GM12878 (cell line): ENCODE measurements at regions not wholly inside any gene's neighbourhood (a gene's known extent, or its start where the extent isn't known, plus 50 kb on each side); places are given as distances from the start of the nearest gene placed in this dataset.
A peak's percentile ranks its signal among the peaks of the same experiment; 100 is the strongest.

Experiments
- ATAC-seq: fragments of 200-7000 bp; cut with Tn5 transposase; 3 replicates; pipeline ENCODE4 v1.9.1; 2020; ENCODE audit warnings: mild to moderate bottlenecking, moderate library complexity
- BruUV-seq: library from RNA; stranded (reverse); fragments of 400-500 nt; replicated peaks from 2 replicates; lab custom pipeline; 2021; lab: Mats Ljungman, UMichigan
- CTCF ChIA-PET: fragments of 300-600 bp; sonication (Branson Sonifier 250); formaldehyde crosslinking; extraction: SDS; loops from one replicate; lab custom pipeline; 2021; ENCODE audit warnings: inconsistent platforms; lab: Yijun Ruan, JAX
- POLR2A ChIA-PET: fragments of 350-600 bp; formaldehyde crosslinking; extraction: SDS; loops from one replicate; lab custom pipeline; 2021; ENCODE audit warnings: inconsistent platforms; lab: Charles Lee
- RAD21 ChIA-PET: fragments of 300-600 bp; sonication (Branson Sonifier 250); formaldehyde crosslinking; loops from one replicate; lab custom pipeline; 2023; ENCODE audit warnings: antibody characterized with exemption; ENCODE audit not compliant: unreplicated experiment; lab: Charles Lee
- SMC1A ChIA-PET: fragments of 300-600 bp; sonication (Branson Sonifier 250); formaldehyde crosslinking; loops from one replicate; lab custom pipeline; 2023; ENCODE audit not compliant: unreplicated experiment, uncharacterized antibody; lab: Charles Lee
- DNase-seq: peaks from one replicate; pipeline ENCODE4 v3.0.0-alpha.2; 2011; ENCODE audit warnings: low read depth, low spot score
- FAIRE-seq: peaks from 3 replicates; lab custom pipeline; 2011; peaks lifted over from hg19 to GRCh38; lab: Jason Lieb, UNC
- H2AFZ ChIP-seq: 2 replicates; pipeline ENCODE4 v1.6.0; 2011; ENCODE audit warnings: low read depth, low read length, control low read depth; ENCODE audit not compliant: control insufficient read depth
- H3K27ac ChIP-seq: 2 replicates; pipeline ENCODE4 v1.5.1; 2011; ENCODE audit warnings: control low read depth; ENCODE audit not compliant: control insufficient read depth, insufficient read depth
- H3K27me3 ChIP-seq, 2 experiments: replicated peaks in 1 of 2; 2 replicates each; pipeline versions ENCODE4 v1.6.0 to v1.6.1; 2011; ENCODE audit warnings: low read length in 1 of 2; ENCODE audit not compliant: control insufficient read depth in 2 of 2, insufficient read depth in 2 of 2
- H3K36me3 ChIP-seq, 2 experiments: 2 replicates each; pipeline ENCODE4 v1.5.1; 2011; ENCODE audit warnings: low read length in 1 of 2; ENCODE audit not compliant: control insufficient read depth in 2 of 2, insufficient read depth in 2 of 2
- H3K4me1 ChIP-seq: 2 replicates; pipeline ENCODE4 v1.6.1; 2011; ENCODE audit warnings: mild to moderate bottlenecking, low read length, moderate library complexity, mixed read lengths; ENCODE audit not compliant: control insufficient read depth, insufficient read depth
- H3K4me2 ChIP-seq: 2 replicates; pipeline ENCODE4 v1.6.0; 2011; ENCODE audit warnings: control low read depth; ENCODE audit not compliant: control insufficient read depth, insufficient read depth
- H3K4me3 ChIP-seq: fragments of 200-600 bp; sonication (generic); 2 replicates; pipeline ENCODE4 v1.5.1; 2016
- H3K79me2 ChIP-seq: 2 replicates; pipeline ENCODE4 v1.6.0; 2011; ENCODE audit warnings: low read length; ENCODE audit not compliant: control insufficient read depth, insufficient read depth
- H3K9ac ChIP-seq: 2 replicates; pipeline ENCODE4 v1.8.0; 2011; ENCODE audit warnings: low read length, control low read depth, mixed read lengths; ENCODE audit not compliant: control insufficient read depth, insufficient read depth
- H3K9me3 ChIP-seq: replicated peaks from 3 replicates; pipeline ENCODE4 v1.5.1; 2011; ENCODE audit warnings: mild to moderate bottlenecking, low read length; ENCODE audit not compliant: control insufficient read depth, insufficient read depth
- H4K20me1 ChIP-seq: 2 replicates; pipeline ENCODE4 v1.6.0; 2011; ENCODE audit not compliant: control insufficient read depth, insufficient read depth
- FOXM1 ChIP-seq: IDR thresholded peaks from 2 replicates; pipeline ENCODE4 v1.6.1; 2012; ENCODE audit warnings: low read depth, mild to moderate bottlenecking, inconsistent platforms, low read length, moderate library complexity
- MEF2A ChIP-seq: IDR thresholded peaks from 2 replicates; pipeline ENCODE4 v1.6.1; 2011; ENCODE audit warnings: low read depth, mild to moderate bottlenecking, low read length, moderate library complexity; ENCODE audit not compliant: insufficient read depth
- NBN ChIP-seq: fragments of 450-650 bp; IDR thresholded peaks from 2 replicates; pipeline ENCODE4 v1.6.1; 2016
- POU2F2 ChIP-seq: IDR thresholded peaks from 3 replicates; pipeline ENCODE4 v1.6.1; 2011; ENCODE audit warnings: low read depth, mild to moderate bottlenecking, low read length, borderline replicate concordance
- RB1 ChIP-seq: fragments of 450-650 bp; formaldehyde crosslinking; IDR thresholded peaks from 2 replicates; pipeline ENCODE4 v1.6.1; 2017; ENCODE audit warnings: mild to moderate bottlenecking, borderline replicate concordance
- SMARCA5 ChIP-seq: fragments of 450-650 bp; IDR thresholded peaks from 2 replicates; pipeline ENCODE4 v1.6.1; 2017; ENCODE audit warnings: mild to moderate bottlenecking
- SREBF1 ChIP-seq: IDR thresholded peaks from 2 replicates; pipeline ENCODE4 v1.6.1; 2012; ENCODE audit warnings: mild to moderate bottlenecking, low read length
- ZSCAN29 ChIP-seq: fragments of 450-650 bp; IDR thresholded peaks from 2 replicates; pipeline ENCODE4 v1.6.1; 2017; ENCODE audit warnings: mild to moderate bottlenecking, moderate library complexity
- WGBS: methylation state at CpG from one replicate; pipeline ENCODE4 v1.1.6; 2016; ENCODE audit warnings: low lambda C conversion rate; ENCODE audit not compliant: insufficient replicate concordance, insufficient coverage; ENCODE audit errors: missing lambda C conversion rate; 5-methylcytosine and 5-hydroxymethylcytosine counted together
- in situ Hi-C: fragments of 300-500 bp; cut with MboI; formaldehyde crosslinking; loops from 9 replicates; pipeline ENCODE4 v1.14.3; 2018; ENCODE audit warnings: mixed read lengths
- intact Hi-C: fragments of 100-400 bp; cut with micrococcal nuclease; formaldehyde crosslinking; loops from one replicate; pipeline ENCODE4 v1.14.2; 2022; ENCODE audit not compliant: unreplicated experiment
- TF ChIP-seq, protein P1 (sequence below): IDR thresholded peaks from 2 replicates; pipeline ENCODE4 v1.6.1; 2011; ENCODE audit warnings: mild to moderate bottlenecking, low read depth, low read length, moderate library complexity; ENCODE audit not compliant: insufficient replicate concordance
- TF ChIP-seq, protein P2 (sequence below): IDR thresholded peaks from 2 replicates; pipeline ENCODE4 v1.6.1; 2011; ENCODE audit warnings: low read depth, mild to moderate bottlenecking, low read length, moderate library complexity, borderline replicate concordance; ENCODE audit errors: extremely low read depth
- TF ChIP-seq, protein P3 (sequence below): fragments of 450-650 bp; IDR thresholded peaks from 2 replicates; pipeline ENCODE4 v1.6.1; 2018; ENCODE audit warnings: mild to moderate bottlenecking, low read depth, moderate library complexity; ENCODE audit not compliant: partially characterized antibody
- TF ChIP-seq, protein P4 (sequence below): fragments of 450-650 bp; IDR thresholded peaks from 2 replicates; pipeline ENCODE4 v1.6.1; 2017; ENCODE audit warnings: mild to moderate bottlenecking
- TF ChIP-seq, protein P5 (sequence below): fragments of 450-650 bp; IDR thresholded peaks from 2 replicates; pipeline ENCODE4 v1.6.1; 2017; ENCODE audit warnings: mild to moderate bottlenecking, low read depth, inconsistent platforms; ENCODE audit not compliant: poor library complexity, severe bottlenecking

DNA sequence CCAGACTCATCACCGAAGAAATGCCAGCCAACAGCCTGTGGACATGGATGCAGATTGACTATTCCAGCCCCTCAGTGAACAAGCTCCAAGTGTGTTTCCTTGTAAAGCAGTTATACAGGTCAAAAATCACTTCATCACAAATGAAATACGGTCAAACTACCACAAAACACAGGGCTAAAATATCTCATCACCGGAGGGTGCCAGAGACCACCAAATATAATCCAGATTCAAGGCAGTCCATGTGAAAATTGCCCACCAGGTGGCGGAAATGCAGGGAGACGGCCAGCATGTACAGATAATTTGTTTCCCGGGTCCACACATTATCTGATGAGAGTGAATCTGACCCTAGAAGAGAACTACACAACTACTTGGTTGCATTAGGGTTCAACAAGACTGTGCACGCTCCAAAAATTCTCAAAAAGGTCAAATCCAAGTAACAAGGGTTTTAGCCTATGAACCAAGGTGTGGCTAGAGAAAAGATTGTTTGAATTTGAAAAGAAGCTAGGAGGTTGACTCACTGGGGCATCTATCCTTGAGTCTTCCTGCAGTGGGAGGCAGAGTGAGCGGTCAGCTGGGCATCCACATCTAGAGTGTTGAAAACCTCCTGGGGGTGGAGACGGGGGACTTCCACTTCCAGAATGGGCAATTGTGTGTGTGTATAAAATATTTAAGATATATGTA is 71.7 kb downstream of the IGLL5 start:
- WGBS, result 18% methylated on average over 9 of the region's 9 CpGs
- Histone ChIP-seq H3K36me3 (no peaks in the 10 kb centered on the region), H3K9ac (no peak overlapping the region), H3K27ac (no peak overlapping the region), H3K4me2 (no peak overlapping the region), H2AFZ (no peak overlapping the region), H3K4me1 (peaks cover 11% of the 10 kb centered on the region), H3K79me2 (no peaks in the 10 kb centered on the region), H3K4me3 (no peak overlapping the region), H3K9me3 (no peaks in the 10 kb centered on the region; the same call in 2 of the 3 replicates), H3K27me3 (no peaks in the 10 kb centered on the region), H4K20me1 (no peaks in the 10 kb centered on the region)
- in situ Hi-C loops, result loop anchor here (10.0 kb wide), 1 partner anchor 804 kb away; no protein-coding TSS in a partner anchor
- POLR2A ChIA-PET, result interaction anchor here (1.0 to 2.9 kb wide), 5 partner anchors 113 to 179 kb away, joined by 3 to 17 read pairs (median 6); no protein-coding TSS in a partner anchor
- intact Hi-C loops, result loop anchor here (1.0 to 10.0 kb wide), 8 partner anchors 169 to 1022 kb away; no protein-coding TSS in a partner anchor
- no TSS peak for BruUV-seq
- SMC1A ChIA-PET, result interaction anchor here (0.6 to 8.9 kb wide), 77 partner anchors 10 to 978 kb away, joined by 3 to 277 read pairs (median 5); partner anchors contain the start of genes BCR, GNAZ, RAB36 and RSPH14
- RAD21 ChIA-PET, result interaction anchor here (0.6 to 9.0 kb wide), 60 partner anchors 10 to 898 kb away, joined by 3 to 281 read pairs (median 5); partner anchors contain the start of genes BCR, GNAZ, RAB36 and RSPH14
- peak; percentile 79 for FAIRE-seq
- peak; percentile 56 for DNase-seq
- ATAC-seq, result peak; percentile 66
- CTCF ChIA-PET, result interaction anchor here (0.5 to 10.0 kb wide), 93 partner anchors 8 to 1022 kb away, joined by 3 to 539 read pairs (median 5); partner anchors contain the start of genes BCR, GNAZ and RSPH14
- TF ChIP-seq RB1 (peak; percentile 39; the same call in 1 of the 2 replicates), POU2F2 (peak; percentile 55; the same call in 1 of the 3 replicates), NBN (peak; percentile 68), SREBF1 (no peak), FOXM1 (peak; percentile 83), SMARCA5 (peak; percentile 80), MEF2A (0 out of 2 replicates have a peak, but pooled peaks have one; percentile 39), ZSCAN29 (peak; percentile 69; the same call in 1 of the 2 replicates)
- TF ChIP-seq, protein P1, sequence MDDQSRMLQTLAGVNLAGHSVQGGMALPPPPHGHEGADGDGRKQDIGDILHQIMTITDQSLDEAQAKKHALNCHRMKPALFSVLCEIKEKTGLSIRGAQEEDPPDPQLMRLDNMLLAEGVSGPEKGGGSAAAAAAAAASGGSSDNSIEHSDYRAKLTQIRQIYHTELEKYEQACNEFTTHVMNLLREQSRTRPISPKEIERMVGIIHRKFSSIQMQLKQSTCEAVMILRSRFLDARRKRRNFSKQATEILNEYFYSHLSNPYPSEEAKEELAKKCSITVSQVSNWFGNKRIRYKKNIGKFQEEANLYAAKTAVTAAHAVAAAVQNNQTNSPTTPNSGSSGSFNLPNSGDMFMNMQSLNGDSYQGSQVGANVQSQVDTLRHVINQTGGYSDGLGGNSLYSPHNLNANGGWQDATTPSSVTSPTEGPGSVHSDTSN, result no peak
- TF ChIP-seq, protein P2, sequence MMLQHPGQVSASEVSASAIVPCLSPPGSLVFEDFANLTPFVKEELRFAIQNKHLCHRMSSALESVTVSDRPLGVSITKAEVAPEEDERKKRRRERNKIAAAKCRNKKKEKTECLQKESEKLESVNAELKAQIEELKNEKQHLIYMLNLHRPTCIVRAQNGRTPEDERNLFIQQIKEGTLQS, result peak; percentile 66; the same call in 1 of the 2 replicates
- TF ChIP-seq, protein P3, sequence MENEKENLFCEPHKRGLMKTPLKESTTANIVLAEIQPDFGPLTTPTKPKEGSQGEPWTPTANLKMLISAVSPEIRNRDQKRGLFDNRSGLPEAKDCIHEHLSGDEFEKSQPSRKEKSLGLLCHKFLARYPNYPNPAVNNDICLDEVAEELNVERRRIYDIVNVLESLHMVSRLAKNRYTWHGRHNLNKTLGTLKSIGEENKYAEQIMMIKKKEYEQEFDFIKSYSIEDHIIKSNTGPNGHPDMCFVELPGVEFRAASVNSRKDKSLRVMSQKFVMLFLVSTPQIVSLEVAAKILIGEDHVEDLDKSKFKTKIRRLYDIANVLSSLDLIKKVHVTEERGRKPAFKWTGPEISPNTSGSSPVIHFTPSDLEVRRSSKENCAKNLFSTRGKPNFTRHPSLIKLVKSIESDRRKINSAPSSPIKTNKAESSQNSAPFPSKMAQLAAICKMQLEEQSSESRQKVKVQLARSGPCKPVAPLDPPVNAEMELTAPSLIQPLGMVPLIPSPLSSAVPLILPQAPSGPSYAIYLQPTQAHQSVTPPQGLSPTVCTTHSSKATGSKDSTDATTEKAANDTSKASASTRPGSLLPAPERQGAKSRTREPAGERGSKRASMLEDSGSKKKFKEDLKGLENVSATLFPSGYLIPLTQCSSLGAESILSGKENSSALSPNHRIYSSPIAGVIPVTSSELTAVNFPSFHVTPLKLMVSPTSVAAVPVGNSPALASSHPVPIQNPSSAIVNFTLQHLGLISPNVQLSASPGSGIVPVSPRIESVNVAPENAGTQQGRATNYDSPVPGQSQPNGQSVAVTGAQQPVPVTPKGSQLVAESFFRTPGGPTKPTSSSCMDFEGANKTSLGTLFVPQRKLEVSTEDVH, result peak; percentile 27
- TF ChIP-seq, protein P4, sequence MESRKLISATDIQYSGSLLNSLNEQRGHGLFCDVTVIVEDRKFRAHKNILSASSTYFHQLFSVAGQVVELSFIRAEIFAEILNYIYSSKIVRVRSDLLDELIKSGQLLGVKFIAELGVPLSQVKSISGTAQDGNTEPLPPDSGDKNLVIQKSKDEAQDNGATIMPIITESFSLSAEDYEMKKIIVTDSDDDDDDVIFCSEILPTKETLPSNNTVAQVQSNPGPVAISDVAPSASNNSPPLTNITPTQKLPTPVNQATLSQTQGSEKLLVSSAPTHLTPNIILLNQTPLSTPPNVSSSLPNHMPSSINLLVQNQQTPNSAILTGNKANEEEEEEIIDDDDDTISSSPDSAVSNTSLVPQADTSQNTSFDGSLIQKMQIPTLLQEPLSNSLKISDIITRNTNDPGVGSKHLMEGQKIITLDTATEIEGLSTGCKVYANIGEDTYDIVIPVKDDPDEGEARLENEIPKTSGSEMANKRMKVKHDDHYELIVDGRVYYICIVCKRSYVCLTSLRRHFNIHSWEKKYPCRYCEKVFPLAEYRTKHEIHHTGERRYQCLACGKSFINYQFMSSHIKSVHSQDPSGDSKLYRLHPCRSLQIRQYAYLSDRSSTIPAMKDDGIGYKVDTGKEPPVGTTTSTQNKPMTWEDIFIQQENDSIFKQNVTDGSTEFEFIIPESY, result no peak
- TF ChIP-seq, protein P5, sequence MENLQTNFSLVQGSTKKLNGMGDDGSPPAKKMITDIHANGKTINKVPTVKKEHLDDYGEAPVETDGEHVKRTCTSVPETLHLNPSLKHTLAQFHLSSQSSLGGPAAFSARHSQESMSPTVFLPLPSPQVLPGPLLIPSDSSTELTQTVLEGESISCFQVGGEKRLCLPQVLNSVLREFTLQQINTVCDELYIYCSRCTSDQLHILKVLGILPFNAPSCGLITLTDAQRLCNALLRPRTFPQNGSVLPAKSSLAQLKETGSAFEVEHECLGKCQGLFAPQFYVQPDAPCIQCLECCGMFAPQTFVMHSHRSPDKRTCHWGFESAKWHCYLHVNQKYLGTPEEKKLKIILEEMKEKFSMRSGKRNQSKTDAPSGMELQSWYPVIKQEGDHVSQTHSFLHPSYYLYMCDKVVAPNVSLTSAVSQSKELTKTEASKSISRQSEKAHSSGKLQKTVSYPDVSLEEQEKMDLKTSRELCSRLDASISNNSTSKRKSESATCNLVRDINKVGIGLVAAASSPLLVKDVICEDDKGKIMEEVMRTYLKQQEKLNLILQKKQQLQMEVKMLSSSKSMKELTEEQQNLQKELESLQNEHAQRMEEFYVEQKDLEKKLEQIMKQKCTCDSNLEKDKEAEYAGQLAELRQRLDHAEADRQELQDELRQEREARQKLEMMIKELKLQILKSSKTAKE, result peak; percentile 60
